Embryonic facial prominence (tissue), 1 donor: ENCODE measurements at regions not wholly inside any gene's neighbourhood (a gene's known extent, or its start where the extent isn't known, plus 50 kb on each side); places are given as distances from the start of the nearest gene placed in this dataset.
A peak's percentile ranks its signal among the peaks of the same experiment; 100 is the strongest.

Source experiments
- DNase-seq: peaks from one replicate; pipeline ENCODE4 v3.0.0-alpha.2; 2016; ENCODE audit errors: extremely low spot score

GRCh38 chr20:6231556-6231955, 108.7 kb upstream of the FERMT1 start:
- no peak for DNase-seq

GRCh38 chr20:6228302-6228843, 105.5 kb upstream of the FERMT1 start:
- DNase-seq = peak; percentile 15

DNA sequence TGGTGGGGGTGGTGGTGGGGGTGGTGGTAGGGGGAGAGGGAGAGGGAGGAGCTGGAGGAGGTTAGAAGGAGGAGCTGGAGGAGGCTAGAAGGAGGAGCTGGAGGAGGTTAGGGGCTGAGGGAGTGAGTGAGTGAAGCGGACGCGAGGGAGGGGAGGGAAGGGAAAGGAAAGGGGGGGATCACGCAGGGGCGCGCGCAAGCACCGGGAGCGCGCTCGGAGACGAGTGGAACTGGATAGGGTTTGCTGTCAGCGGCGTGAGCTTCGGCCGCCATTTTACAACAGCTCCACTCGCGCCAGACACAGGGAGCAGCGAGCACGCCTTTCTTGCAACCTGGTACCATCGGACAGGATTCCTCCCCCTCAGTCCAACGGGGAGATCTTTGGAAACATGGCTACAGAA, 90.5 kb upstream of the FERMT1 start:
- DNase-seq = no peak

- DNase-seq = no peak
These were observed 90.1 kb upstream of the FERMT1 start for GRCh38 chr20:6212903-6213302.

DNA sequence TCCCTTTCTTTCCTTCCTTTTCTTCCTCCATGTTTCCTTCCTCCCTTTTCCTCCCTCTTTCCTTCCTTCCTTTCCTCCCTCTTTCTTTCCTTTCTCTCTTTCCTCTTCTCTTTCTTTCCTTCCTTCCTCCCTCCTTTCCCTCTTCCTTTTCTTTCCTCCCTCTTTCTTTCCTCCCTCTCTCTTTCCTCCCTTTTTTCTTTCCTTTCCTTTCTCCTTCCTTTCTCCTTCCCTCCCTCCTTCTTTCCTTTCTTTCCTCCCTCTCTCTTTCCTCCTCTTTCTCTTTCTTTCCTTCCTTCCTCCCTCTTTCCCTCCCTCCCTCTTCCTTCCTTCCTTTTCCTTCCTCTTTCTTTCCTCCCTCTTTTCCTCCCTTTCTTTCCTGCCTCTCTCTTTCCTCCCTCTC, 86.3 kb upstream of the FERMT1 start:
- no peak for DNase-seq

DNA sequence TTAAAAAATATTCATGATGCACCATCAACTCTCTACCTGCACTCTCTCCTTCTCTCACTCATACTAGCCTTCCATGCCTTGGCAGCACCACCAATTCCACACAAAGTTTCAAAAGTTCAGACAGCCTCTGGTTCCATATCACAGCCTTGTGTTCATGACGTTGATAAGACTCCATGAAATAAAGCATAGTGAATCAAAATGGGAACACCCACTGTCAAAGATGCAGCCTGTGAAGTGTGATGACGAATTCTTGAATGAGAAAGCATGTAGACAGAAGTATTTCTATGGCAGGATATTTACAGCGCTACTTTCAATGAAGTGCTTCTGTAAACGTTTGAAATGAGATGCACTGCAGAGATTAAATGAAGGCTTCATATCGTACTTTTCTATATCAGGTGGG, 77.3 kb upstream of the FERMT1 start:
- no peak for DNase-seq

DNA sequence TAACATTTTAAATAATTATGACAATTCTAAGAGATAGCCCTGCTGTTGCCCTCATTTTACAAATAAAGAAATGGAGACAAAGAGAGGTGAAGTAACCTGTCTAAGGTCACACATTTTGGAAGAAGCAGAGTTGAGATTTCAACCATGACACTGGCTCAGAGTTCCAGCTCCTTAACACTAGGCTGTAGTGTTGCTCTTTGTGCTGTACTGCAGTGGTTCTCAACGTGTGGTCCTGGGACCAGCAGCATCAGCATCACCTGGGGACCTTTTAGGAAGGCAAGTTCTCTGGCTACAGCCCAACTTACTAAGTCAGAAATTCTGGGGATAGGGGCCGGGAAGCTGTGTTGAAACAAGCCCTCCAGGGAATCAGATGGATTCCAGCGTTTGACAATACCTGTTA, 62.4 kb upstream of the FERMT1 start:
- DNase-seq = no peak

DNA sequence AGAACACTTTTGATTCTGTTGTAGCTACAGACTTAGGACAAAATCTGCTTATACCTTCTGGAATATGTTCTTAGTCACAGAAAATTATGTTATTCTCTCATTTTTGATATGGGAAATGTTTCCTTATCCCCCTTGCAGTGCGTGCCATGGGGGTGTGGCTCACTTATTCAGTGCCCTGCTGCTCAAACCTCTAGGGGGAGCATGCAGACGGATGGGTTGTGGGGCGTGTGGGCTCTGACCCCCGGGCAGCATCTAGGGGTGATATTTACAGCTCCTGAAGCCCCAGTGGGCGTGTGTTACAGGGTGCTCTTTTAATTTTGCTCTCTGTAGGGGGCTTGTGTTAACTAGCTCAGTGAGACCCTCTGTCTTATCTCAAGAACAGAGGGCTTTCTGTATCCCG, 61.3 kb upstream of the FERMT1 start:
- DNase-seq = no peak

DNA sequence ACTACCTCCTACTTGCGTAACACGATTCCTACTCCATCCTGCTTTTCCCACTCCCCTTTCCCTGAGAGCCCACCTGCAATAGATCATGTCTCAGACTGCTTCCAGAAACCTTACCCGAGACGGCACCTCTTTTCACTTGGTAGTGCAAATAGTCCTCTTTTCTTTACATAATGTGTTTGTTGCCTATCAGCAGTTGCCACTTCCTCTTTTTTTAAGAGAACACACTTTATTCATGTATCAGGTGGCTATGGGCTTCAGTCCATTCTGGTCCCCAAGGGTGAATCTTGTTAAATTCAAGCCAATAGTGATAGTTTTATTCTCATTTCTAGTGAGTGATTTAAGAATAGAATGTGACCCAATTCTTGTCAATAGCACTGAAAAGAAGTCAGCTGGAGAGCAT, 57.7 kb upstream of the FERMT1 start:
- no peak for DNase-seq

DNA sequence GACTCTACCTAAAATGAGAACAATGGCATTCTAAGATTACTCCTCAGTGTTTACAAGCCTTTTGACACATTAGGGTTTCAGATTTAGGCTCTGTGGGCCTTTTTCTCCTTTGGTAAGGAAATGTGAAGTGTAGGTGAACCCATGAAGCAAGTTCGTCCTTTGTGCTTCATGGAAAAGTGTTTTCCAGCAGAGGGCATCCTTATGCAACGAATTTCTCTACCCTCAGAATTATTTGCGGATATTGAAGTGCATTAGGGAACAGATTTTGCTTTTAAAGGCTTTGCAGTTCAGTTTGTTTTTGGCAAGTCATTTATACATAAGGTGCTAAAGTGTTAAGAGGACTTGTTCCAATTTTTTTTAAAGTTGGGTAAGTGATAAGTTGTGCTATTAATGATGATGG, 55.7 kb upstream of the FERMT1 start:
- peak; percentile 22 for DNase-seq

GRCh38 chr20:6173481-6173880, 50.7 kb upstream of the FERMT1 start:
- no peak for DNase-seq
